OCI-LY3 (cell line): ENCODE measurements at regions not wholly inside any gene's neighbourhood (a gene's known extent, or its start where the extent isn't known, plus 50 kb on each side); places are given as distances from the start of the nearest gene placed in this dataset.

Source experiments
- CTCF ChIP-seq: fragments of 200-600, 300-600 bp; sonication (generic); IDR thresholded peaks from 2 replicates; pipeline ENCODE4 v1.5.1; 2014; ENCODE audit warnings: antibody characterized with exemption, low read length, low read depth
- EZH2phosphoT487 ChIP-seq: fragments of 200-600 bp; shearing (Covaris generic); IDR thresholded peaks from 2 replicates; pipeline ENCODE4 v1.6.1; 2018; ENCODE audit warnings: antibody characterized with exemption, mixed run types, low read depth

- TF ChIP-seq CTCF (no peak), EZH2phosphoT487 (no peak)
Observed at GRCh38 chr16:66236301-66236700, 130.2 kb upstream of the CDH5 start.
